ENCODE measurements at regions not wholly inside any gene's neighbourhood (a gene's known extent, or its start where the extent isn't known, plus 50 kb on each side); places are given as distances from the start of the nearest gene placed in this dataset.

DNA sequence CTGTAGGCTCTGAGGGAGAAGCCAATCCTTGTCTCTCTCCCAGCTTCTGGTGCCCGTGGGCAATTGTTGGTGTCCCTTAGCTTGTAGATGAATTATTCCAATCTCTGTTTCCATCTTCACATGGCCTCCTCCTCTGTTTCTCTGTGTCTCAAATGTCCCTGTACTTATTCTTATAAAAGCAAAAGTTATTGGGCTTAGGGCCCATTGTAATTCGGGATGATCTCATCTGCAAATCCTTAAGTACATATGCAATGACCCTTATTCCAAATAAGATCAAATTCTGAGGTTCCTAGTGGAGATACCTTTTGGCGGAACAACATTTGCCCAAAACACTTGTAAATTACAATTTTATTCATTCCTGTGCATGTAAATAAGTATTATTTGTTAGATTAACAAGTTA is 147.4 kb upstream of the EPHA3 start:
- H3K27ac ChIP-seq (replicated peaks): no peak overlapping the region
- TF ChIP-seq, protein P1, sequence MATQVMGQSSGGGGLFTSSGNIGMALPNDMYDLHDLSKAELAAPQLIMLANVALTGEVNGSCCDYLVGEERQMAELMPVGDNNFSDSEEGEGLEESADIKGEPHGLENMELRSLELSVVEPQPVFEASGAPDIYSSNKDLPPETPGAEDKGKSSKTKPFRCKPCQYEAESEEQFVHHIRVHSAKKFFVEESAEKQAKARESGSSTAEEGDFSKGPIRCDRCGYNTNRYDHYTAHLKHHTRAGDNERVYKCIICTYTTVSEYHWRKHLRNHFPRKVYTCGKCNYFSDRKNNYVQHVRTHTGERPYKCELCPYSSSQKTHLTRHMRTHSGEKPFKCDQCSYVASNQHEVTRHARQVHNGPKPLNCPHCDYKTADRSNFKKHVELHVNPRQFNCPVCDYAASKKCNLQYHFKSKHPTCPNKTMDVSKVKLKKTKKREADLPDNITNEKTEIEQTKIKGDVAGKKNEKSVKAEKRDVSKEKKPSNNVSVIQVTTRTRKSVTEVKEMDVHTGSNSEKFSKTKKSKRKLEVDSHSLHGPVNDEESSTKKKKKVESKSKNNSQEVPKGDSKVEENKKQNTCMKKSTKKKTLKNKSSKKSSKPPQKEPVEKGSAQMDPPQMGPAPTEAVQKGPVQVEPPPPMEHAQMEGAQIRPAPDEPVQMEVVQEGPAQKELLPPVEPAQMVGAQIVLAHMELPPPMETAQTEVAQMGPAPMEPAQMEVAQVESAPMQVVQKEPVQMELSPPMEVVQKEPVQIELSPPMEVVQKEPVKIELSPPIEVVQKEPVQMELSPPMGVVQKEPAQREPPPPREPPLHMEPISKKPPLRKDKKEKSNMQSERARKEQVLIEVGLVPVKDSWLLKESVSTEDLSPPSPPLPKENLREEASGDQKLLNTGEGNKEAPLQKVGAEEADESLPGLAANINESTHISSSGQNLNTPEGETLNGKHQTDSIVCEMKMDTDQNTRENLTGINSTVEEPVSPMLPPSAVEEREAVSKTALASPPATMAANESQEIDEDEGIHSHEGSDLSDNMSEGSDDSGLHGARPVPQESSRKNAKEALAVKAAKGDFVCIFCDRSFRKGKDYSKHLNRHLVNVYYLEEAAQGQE (IDR thresholded peaks at IDR 0.05; ENCODE audit: insufficient replicate concordance, low read depth): no peak
- TF ChIP-seq, protein P2, sequence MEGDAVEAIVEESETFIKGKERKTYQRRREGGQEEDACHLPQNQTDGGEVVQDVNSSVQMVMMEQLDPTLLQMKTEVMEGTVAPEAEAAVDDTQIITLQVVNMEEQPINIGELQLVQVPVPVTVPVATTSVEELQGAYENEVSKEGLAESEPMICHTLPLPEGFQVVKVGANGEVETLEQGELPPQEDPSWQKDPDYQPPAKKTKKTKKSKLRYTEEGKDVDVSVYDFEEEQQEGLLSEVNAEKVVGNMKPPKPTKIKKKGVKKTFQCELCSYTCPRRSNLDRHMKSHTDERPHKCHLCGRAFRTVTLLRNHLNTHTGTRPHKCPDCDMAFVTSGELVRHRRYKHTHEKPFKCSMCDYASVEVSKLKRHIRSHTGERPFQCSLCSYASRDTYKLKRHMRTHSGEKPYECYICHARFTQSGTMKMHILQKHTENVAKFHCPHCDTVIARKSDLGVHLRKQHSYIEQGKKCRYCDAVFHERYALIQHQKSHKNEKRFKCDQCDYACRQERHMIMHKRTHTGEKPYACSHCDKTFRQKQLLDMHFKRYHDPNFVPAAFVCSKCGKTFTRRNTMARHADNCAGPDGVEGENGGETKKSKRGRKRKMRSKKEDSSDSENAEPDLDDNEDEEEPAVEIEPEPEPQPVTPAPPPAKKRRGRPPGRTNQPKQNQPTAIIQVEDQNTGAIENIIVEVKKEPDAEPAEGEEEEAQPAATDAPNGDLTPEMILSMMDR (IDR thresholded peaks at IDR 0.05; ENCODE audit: insufficient read depth, low read length): no peak
- TF ChIP-seq GABPA (IDR thresholded peaks at IDR 0.05; ENCODE audit: low read depth) (no peak), POLR2AphosphoS5 (IDR thresholded peaks at IDR 0.05; ENCODE audit: low read depth) (no peak), SPI1 (IDR thresholded peaks at IDR 0.05; ENCODE audit: borderline replicate concordance, low read depth) (no peak)
- no peak for DNase-seq (ENCODE audit: low read depth in 1 of 2, low spot score in 1 of 2)
- no peak overlapping the region for H3K4me3 ChIP-seq (replicated peaks; ENCODE audit: insufficient read depth, low read length)
- H3K27me3 ChIP-seq (ENCODE audit: insufficient read depth, poor library complexity, severe bottlenecking): no peaks in the 10 kb centered on the region

DNA sequence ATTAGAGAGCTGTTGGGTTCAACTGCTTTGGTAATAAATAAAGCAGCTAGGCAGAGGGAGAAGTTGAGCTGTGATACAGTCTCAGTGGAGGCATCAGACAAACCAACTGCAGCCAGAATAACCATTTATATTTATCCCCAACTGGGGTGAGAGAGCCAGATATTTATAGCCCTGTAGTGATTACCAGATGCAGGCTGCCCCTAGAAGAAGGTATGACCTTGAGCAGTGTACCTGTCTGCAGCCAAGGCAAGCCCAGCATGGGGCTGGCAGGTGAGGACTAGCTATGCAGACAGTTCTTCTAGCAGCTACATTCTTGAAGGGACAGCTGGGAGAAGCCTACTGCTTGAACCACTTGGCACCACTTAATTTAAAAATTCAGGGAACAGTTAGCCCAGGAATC is 144.4 kb upstream of the EPHA3 start:
- H3K27ac ChIP-seq (replicated peaks): no peak overlapping the region
- H3K27me3 ChIP-seq (ENCODE audit: insufficient read depth, poor library complexity, severe bottlenecking): no peaks in the 10 kb centered on the region
- no peak for DNase-seq (ENCODE audit: low read depth in 1 of 2, low spot score in 1 of 2)
- no peak overlapping the region for H3K4me3 ChIP-seq (replicated peaks; ENCODE audit: insufficient read depth, low read length)
- TF ChIP-seq POLR2AphosphoS5 (IDR thresholded peaks at IDR 0.05; ENCODE audit: low read depth): no peak
- TF ChIP-seq SPI1 (IDR thresholded peaks at IDR 0.05; ENCODE audit: borderline replicate concordance, low read depth): no peak

DNA sequence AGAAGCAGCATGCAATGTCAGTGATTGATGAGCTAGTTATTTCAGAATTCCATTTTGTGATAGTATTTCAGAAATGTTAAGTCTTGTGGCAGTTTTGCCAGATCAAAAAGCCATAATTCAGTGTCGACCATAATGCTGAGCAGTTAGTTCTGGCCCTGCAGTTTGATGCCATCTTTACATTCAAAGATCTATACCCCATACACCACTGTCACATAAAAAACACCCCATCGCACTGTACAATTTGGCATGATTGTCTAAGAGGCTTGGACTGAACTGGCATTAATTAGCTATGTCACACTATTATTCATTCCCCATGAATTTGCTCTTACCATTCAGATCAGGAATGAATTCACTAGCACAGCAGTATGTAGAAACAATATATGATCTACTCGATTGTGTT is 127.7 kb upstream of the EPHA3 start:
- TF ChIP-seq, protein P1 (IDR thresholded peaks at IDR 0.05; ENCODE audit: insufficient replicate concordance, low read depth): no peak
- TF ChIP-seq POLR2AphosphoS5 (IDR thresholded peaks at IDR 0.05; ENCODE audit: low read depth): no peak
- no peak for TF ChIP-seq SPI1 (IDR thresholded peaks at IDR 0.05; ENCODE audit: borderline replicate concordance, low read depth)
- TF ChIP-seq, protein P2 (IDR thresholded peaks at IDR 0.05; ENCODE audit: insufficient read depth, low read length): no peak
- no peak for TF ChIP-seq GABPA (IDR thresholded peaks at IDR 0.05; ENCODE audit: low read depth)

DNA sequence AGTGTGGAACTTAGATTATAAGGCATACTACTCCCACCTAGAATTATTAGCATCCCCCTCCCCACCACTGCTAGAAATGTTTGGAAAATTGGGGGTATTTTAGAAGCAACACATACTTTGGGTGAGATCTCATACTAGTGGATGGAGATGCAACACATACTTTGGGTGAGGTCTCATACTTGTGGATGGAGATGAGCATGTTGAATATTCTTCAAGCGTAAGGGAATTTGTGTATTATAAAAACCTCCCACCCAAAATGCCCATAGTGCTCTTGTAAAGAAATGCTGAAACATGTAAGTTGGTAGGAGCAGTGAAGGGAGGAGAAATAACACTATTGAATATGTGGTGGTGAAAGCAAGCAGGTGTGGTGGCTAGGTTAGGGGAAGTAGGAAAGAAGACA is 124.0 kb upstream of the EPHA3 start:
- Histone ChIP-seq H3K27me3 (ENCODE audit: insufficient read depth, poor library complexity, severe bottlenecking) (no peaks in the 10 kb centered on the region), H3K4me3 (replicated peaks; ENCODE audit: insufficient read depth, low read length) (no peak overlapping the region), H3K27ac (replicated peaks) (no peak overlapping the region)
- DNase-seq (ENCODE audit: low read depth in 1 of 2, low spot score in 1 of 2): no peak
- TF ChIP-seq POLR2AphosphoS5 (IDR thresholded peaks at IDR 0.05; ENCODE audit: low read depth) (no peak), GABPA (IDR thresholded peaks at IDR 0.05; ENCODE audit: low read depth) (no peak), SPI1 (IDR thresholded peaks at IDR 0.05; ENCODE audit: borderline replicate concordance, low read depth) (no peak)
- TF ChIP-seq, protein P2 (IDR thresholded peaks at IDR 0.05; ENCODE audit: insufficient read depth, low read length): no peak
- TF ChIP-seq, protein P1 (IDR thresholded peaks at IDR 0.05; ENCODE audit: insufficient replicate concordance, low read depth): no peak

More for the DNA sequence above, 127.7 kb upstream of the EPHA3 start:
- no peak for DNase-seq (ENCODE audit: low read depth in 1 of 2, low spot score in 1 of 2)
- H3K27me3 ChIP-seq (ENCODE audit: insufficient read depth, poor library complexity, severe bottlenecking): no peaks in the 10 kb centered on the region
- no peak overlapping the region for H3K4me3 ChIP-seq (replicated peaks; ENCODE audit: insufficient read depth, low read length)
- H3K27ac ChIP-seq (replicated peaks): no peak overlapping the region
